Hippocampal formation (tissue), 2 donors: ENCODE measurements at regions not wholly inside any gene's neighbourhood (a gene's known extent, or its start where the extent isn't known, plus 50 kb on each side); places are given as distances from the start of the nearest gene placed in this dataset.
"Not testable (repeated sequence)": the region's sequence is repeated elsewhere in the genome, so short reads cannot be mapped to it uniquely, and the experiment has no call there.

Source experiments
- DNase-seq, 2 donors: peaks; one replicate each; lab custom pipeline; 2025; lab: John Stamatoyannopoulos, UW

- DNase-seq: no peak
These were observed 194.0 kb upstream of the RBBP8 start for GRCh38 chr18:22739061-22739642.

GRCh38 chr18:22739789-22740188 is 193.3 kb upstream of the RBBP8 start:
- DNase-seq: no peak

GRCh38 chr18:22741318-22741717 is 191.8 kb upstream of the RBBP8 start:
- no peak for DNase-seq

GRCh38 chr18:22742409-22742808 is 190.7 kb upstream of the RBBP8 start:
- DNase-seq: no peak

- no peak for DNase-seq
These were observed 187.2 kb upstream of the RBBP8 start for GRCh38 chr18:22745966-22746365.

- no peak for DNase-seq
These were observed 181.1 kb upstream of the RBBP8 start for GRCh38 chr18:22752014-22752413.

GRCh38 chr18:22753130-22753831 is 179.8 kb upstream of the RBBP8 start:
- no peak for DNase-seq

- not testable (repeated sequence) for DNase-seq
These were observed 169.1 kb upstream of the RBBP8 start for GRCh38 chr18:22764005-22764404.

GRCh38 chr18:22765896-22766295 is 167.2 kb upstream of the RBBP8 start:
- DNase-seq: no peak

- no peak for DNase-seq
These were observed 165.5 kb upstream of the RBBP8 start for GRCh38 chr18:22767653-22768052.

- no peak for DNase-seq
These were observed 159.2 kb upstream of the RBBP8 start for GRCh38 chr18:22773944-22774343.

- no peak for DNase-seq
These were observed 154.1 kb upstream of the RBBP8 start for GRCh38 chr18:22778996-22779395.

GRCh38 chr18:22783245-22783644 is 149.9 kb upstream of the RBBP8 start:
- no peak for DNase-seq

GRCh38 chr18:22783662-22784076 is 149.5 kb upstream of the RBBP8 start:
- DNase-seq: no peak

GRCh38 chr18:22789052-22789451 is 144.1 kb upstream of the RBBP8 start:
- DNase-seq: no peak

- DNase-seq: no peak
These were observed 143.5 kb upstream of the RBBP8 start for GRCh38 chr18:22789600-22789999.

- DNase-seq: no peak
These were observed 142.4 kb upstream of the RBBP8 start for GRCh38 chr18:22790545-22791309.

GRCh38 chr18:22791310-22791610 is 141.9 kb upstream of the RBBP8 start:
- DNase-seq: no peak

- DNase-seq: no peak
These were observed 137.0 kb upstream of the RBBP8 start for GRCh38 chr18:22796113-22796512.

- DNase-seq: no peak
These were observed 132.6 kb upstream of the RBBP8 start for GRCh38 chr18:22800551-22800951.

- no peak for DNase-seq
These were observed 119.3 kb upstream of the RBBP8 start for GRCh38 chr18:22813648-22814328.

GRCh38 chr18:22814329-22814703 is 118.8 kb upstream of the RBBP8 start:
- no peak for DNase-seq
